Medulla oblongata (tissue), 1 donor: ENCODE measurements at regions not wholly inside any gene's neighbourhood (a gene's known extent, or its start where the extent isn't known, plus 50 kb on each side); places are given as distances from the start of the nearest gene placed in this dataset.
"Not testable (repeated sequence)": the region's sequence is repeated elsewhere in the genome, so short reads cannot be mapped to it uniquely, and the experiment has no call there.

Experiments used
- DNase-seq: peaks from one replicate; pipeline ENCODE4 v3.0.0-alpha.2; 2015; ENCODE audit errors: extremely low spot score

GRCh38 chr18:71371951-71372605 lies 1083.2 kb downstream of the SOCS6 start:
- no peak for DNase-seq

GRCh38 chr18:71370671-71371445 lies 1082.0 kb downstream of the SOCS6 start:
- DNase-seq, result no peak

GRCh38 chr18:71370095-71370494 lies 1081.2 kb downstream of the SOCS6 start:
- no peak for DNase-seq

GRCh38 chr18:71362140-71362539 lies 1073.3 kb downstream of the SOCS6 start:
- DNase-seq, result no peak

- not testable (repeated sequence) for DNase-seq
These were observed 1066.8 kb downstream of the SOCS6 start for GRCh38 chr18:71355599-71355998.

- no peak for DNase-seq
These were observed 1063.8 kb downstream of the SOCS6 start for GRCh38 chr18:71352618-71353017.

- DNase-seq, result no peak
These were observed 1047.8 kb downstream of the SOCS6 start for GRCh38 chr18:71336576-71337210.

- DNase-seq, result no peak
These were observed 1040.7 kb downstream of the SOCS6 start for GRCh38 chr18:71329563-71329962.

GRCh38 chr18:71329114-71329513 lies 1040.3 kb downstream of the SOCS6 start:
- DNase-seq, result no peak

GRCh38 chr18:71327850-71328249 lies 1039.0 kb downstream of the SOCS6 start:
- DNase-seq, result no peak

- no peak for DNase-seq
These were observed 1038.6 kb downstream of the SOCS6 start for GRCh38 chr18:71327441-71327840.

GRCh38 chr18:71326826-71327225 lies 1038.0 kb downstream of the SOCS6 start:
- no peak for DNase-seq

- no peak for DNase-seq
These were observed 1035.5 kb downstream of the SOCS6 start for GRCh38 chr18:71324356-71324755.

- no peak for DNase-seq
These were observed 1033.4 kb downstream of the SOCS6 start for GRCh38 chr18:71322201-71322600.

GRCh38 chr18:71321319-71321718 lies 1032.5 kb downstream of the SOCS6 start:
- no peak for DNase-seq

- DNase-seq, result no peak
These were observed 1016.0 kb downstream of the SOCS6 start for GRCh38 chr18:71304856-71305255.

GRCh38 chr18:71303743-71304142 lies 1014.9 kb downstream of the SOCS6 start:
- DNase-seq, result not testable (repeated sequence)

- DNase-seq, result no peak
These were observed 1012.8 kb downstream of the SOCS6 start for GRCh38 chr18:71301596-71301995.

GRCh38 chr18:71294201-71294600 lies 1005.4 kb downstream of the SOCS6 start:
- not testable (repeated sequence) for DNase-seq

GRCh38 chr18:71293322-71293721 lies 1004.5 kb downstream of the SOCS6 start:
- DNase-seq, result no peak

- DNase-seq, result peak; percentile 4
These were observed 998.4 kb downstream of the SOCS6 start for GRCh38 chr18:71287268-71287667.

- no peak for DNase-seq
These were observed 963.6 kb downstream of the SOCS6 start for GRCh38 chr18:71252351-71252865.

GRCh38 chr18:71250191-71250590 lies 961.3 kb downstream of the SOCS6 start:
- DNase-seq, result no peak
